HFFc6 (cell line): ENCODE measurements at regions not wholly inside any gene's neighbourhood (a gene's known extent, or its start where the extent isn't known, plus 50 kb on each side); places are given as distances from the start of the nearest gene placed in this dataset.

Experiments
- DNase-seq: peaks from one replicate; pipeline ENCODE4 v3.0.0-alpha.2; 2018
- H3K27ac Mint-ChIP-seq: 2 replicates; pipeline ENCODE4 v1.8.0; 2020; ENCODE audit warnings: mild to moderate bottlenecking, mixed read lengths
- H3K27me3 Mint-ChIP-seq: 2 replicates; pipeline ENCODE4 v1.8.0; 2021; ENCODE audit warnings: mild to moderate bottlenecking, moderate library complexity, mixed read lengths; ENCODE audit not compliant: insufficient read depth
- H3K36me3 Mint-ChIP-seq: 2 replicates; pipeline ENCODE4 v1.8.0; 2021; ENCODE audit warnings: low read depth, mixed read lengths
- H3K4me1 Mint-ChIP-seq: 2 replicates; pipeline ENCODE4 v1.8.0; 2020; ENCODE audit warnings: low read depth, mixed read lengths
- H3K4me3 Mint-ChIP-seq: 2 replicates; pipeline ENCODE4 v1.8.0; 2020; ENCODE audit warnings: mild to moderate bottlenecking, moderate library complexity, mixed read lengths
- H3K9me3 Mint-ChIP-seq: 2 replicates; pipeline ENCODE4 v1.8.0; 2020; ENCODE audit warnings: mild to moderate bottlenecking, mixed read lengths
- CTCF ChIP-seq: fragments of 200-600 bp; sonication (generic); IDR thresholded peaks from 2 replicates; pipeline ENCODE4 v1.5.0; 2021; ENCODE audit warnings: antibody characterized with exemption, mild to moderate bottlenecking

GRCh38 chr15:96693990-96694517, 363.6 kb downstream of the NR2F2 start:
- Mint-ChIP-seq H3K27ac (no peak overlapping the region), H3K4me1 (no peaks in the 10 kb centered on the region), H3K27me3 (no peaks in the 10 kb centered on the region), H3K4me3 (no peak overlapping the region), H3K36me3 (no peaks in the 10 kb centered on the region), H3K9me3 (peaks cover 30% of the 10 kb centered on the region; the same call in 1 of the 2 replicates)
- TF ChIP-seq CTCF = no peak
- no peak for DNase-seq

GRCh38 chr15:96695426-96695825, 364.9 kb downstream of the NR2F2 start:
- no peak overlapping the region for H3K4me3 Mint-ChIP-seq
- DNase-seq = no peak

GRCh38 chr15:96699871-96700401, 369.4 kb downstream of the NR2F2 start:
- no peak for TF ChIP-seq CTCF
- H3K36me3 Mint-ChIP-seq = no peaks in the 10 kb centered on the region
- H3K4me1 Mint-ChIP-seq = no peaks in the 10 kb centered on the region
- no peak for DNase-seq
- H3K9me3 Mint-ChIP-seq = peaks cover 26% of the 10 kb centered on the region; the same call in 1 of the 2 replicates
- no peak overlapping the region for H3K4me3 Mint-ChIP-seq
- no peaks in the 10 kb centered on the region for H3K27me3 Mint-ChIP-seq
- no peak overlapping the region for H3K27ac Mint-ChIP-seq

More at GRCh38 chr15:96695426-96695825, 364.9 kb downstream of the NR2F2 start:
- Mint-ChIP-seq H3K27ac (no peak overlapping the region), H3K27me3 (no peaks in the 10 kb centered on the region), H3K9me3 (peaks cover 30% of the 10 kb centered on the region; the same call in 1 of the 2 replicates), H3K4me1 (no peaks in the 10 kb centered on the region), H3K36me3 (no peaks in the 10 kb centered on the region)
- no peak for TF ChIP-seq CTCF

GRCh38 chr15:96700555-96700954, 370.1 kb downstream of the NR2F2 start:
- Mint-ChIP-seq H3K4me1 (no peaks in the 10 kb centered on the region), H3K27me3 (no peaks in the 10 kb centered on the region), H3K9me3 (peaks cover 21% of the 10 kb centered on the region; the same call in 1 of the 2 replicates), H3K36me3 (no peaks in the 10 kb centered on the region), H3K27ac (no peak overlapping the region), H3K4me3 (no peak overlapping the region)
- DNase-seq = no peak
- no peak for TF ChIP-seq CTCF

GRCh38 chr15:96701443-96701842, 370.9 kb downstream of the NR2F2 start:
- TF ChIP-seq CTCF = no peak; the same call in 1 of the 2 replicates
- no peak overlapping the region for H3K27ac Mint-ChIP-seq
- no peak overlapping the region for H3K4me3 Mint-ChIP-seq
- H3K36me3 Mint-ChIP-seq = no peaks in the 10 kb centered on the region
- no peaks in the 10 kb centered on the region for H3K4me1 Mint-ChIP-seq
- H3K27me3 Mint-ChIP-seq = no peaks in the 10 kb centered on the region
- DNase-seq = no peak
- peaks cover 21% of the 10 kb centered on the region; the same call in 1 of the 2 replicates for H3K9me3 Mint-ChIP-seq
